ENCODE measurements at regions not wholly inside any gene's neighbourhood (a gene's known extent, or its start where the extent isn't known, plus 50 kb on each side); places are given as distances from the start of the nearest gene placed in this dataset.

DNA sequence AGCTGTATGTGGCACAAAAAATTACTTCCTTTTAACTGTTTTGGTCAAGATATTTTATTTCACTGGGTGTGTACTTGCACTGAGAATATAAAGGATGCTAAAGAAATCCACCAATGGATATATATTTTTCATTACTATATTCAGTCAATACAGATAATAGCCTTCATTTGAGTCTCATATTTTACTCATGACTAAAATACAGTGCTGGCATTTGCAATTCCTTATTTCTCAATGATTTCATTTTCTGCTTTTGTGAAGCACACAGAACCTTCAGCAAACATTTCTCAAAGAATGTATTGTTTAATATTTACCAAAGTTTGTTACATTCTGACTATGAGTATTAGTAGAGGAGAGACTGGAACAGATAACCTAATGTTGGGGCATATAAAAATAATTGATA, 93.2 kb upstream of the SOX5 start:
- no TSS peak for BruUV-seq (replicated peaks)
- dilution Hi-C loops (cut with MboI; ENCODE audit: extremely low pct_ligation_motif_present, low sequenced_read_pairs) = no loop called here
- intact Hi-C loops (cut with micrococcal nuclease) = loop anchor here (10.0 kb wide), 1 partner anchor 302 kb away; no protein-coding TSS in a partner anchor
- Histone ChIP-seq H3K4me3 (replicated peaks in 1 of 3; ENCODE audit: insufficient read depth in 1 of 3, low read depth in 1 of 3, low read length in 3 of 3) (no peak overlapping the region), H3K4me1 (ENCODE audit: control insufficient read depth, extremely low read depth, insufficient read depth, low read length) (peaks cover 23% of the 10 kb centered on the region), H3K9ac (replicated peaks; ENCODE audit: extremely low read depth, insufficient read depth, low read length) (no peak overlapping the region), H3K9me1 (replicated peaks; ENCODE audit: control insufficient read depth, extremely low read depth, insufficient read depth, low read length) (no peaks in the 10 kb centered on the region), H4K20me1 (replicated peaks; ENCODE audit: control insufficient read depth, extremely low read depth, insufficient read depth, low read length) (no peaks in the 10 kb centered on the region), H3K9me3 (replicated peaks; ENCODE audit: control insufficient read depth, insufficient read depth, low read length) (no peaks in the 10 kb centered on the region), H3K27ac (ENCODE audit: insufficient read depth, low read depth, low read length) (no peak overlapping the region), H2AFZ (ENCODE audit: low read depth, low read length) (no peak overlapping the region), H3K36me3 (ENCODE audit: control insufficient read depth in 2 of 2, extremely low read depth in 1 of 2, insufficient read depth in 2 of 2, low read length in 2 of 2) (no peaks in the 10 kb centered on the region), H3K79me2 (ENCODE audit: control insufficient read depth, insufficient read depth, low read length) (no peaks in the 10 kb centered on the region), H3K4me2 (ENCODE audit: insufficient read depth, low read length) (no peak overlapping the region), H3K27me3 (ENCODE audit: control insufficient read depth in 2 of 2, insufficient read depth in 2 of 2, low read length in 2 of 2) (peaks cover 2 to 15% of the 10 kb centered on the region in 2 experiments)
- ChIA-PET CTCF (no interaction called here), POLR2A (no interaction called here)
- no peak for DNase-seq (ENCODE audit: low read depth, low spot score)
- TF ChIP-seq JUN (IDR thresholded peaks at IDR 0.05; ENCODE audit: borderline replicate concordance, insufficient read depth, insufficient read length, low read depth) = no peak
- no peak for TF ChIP-seq MYC (IDR thresholded peaks at IDR 0.05; ENCODE audit: low read depth, low read length)
- TF ChIP-seq POLR2AphosphoS5 (IDR thresholded peaks at IDR 0.05; ENCODE audit: insufficient read depth, low read depth, low read length) = no peak
- TF ChIP-seq EZH2 (IDR thresholded peaks at IDR 0.05; ENCODE audit: borderline replicate concordance, low read depth, low read length, severe bottlenecking) = no peak
- no peak for TF ChIP-seq GATA2 (IDR thresholded peaks at IDR 0.05; ENCODE audit: insufficient read depth, insufficient read length, low read depth, low read length)
- TF ChIP-seq, protein P1, sequence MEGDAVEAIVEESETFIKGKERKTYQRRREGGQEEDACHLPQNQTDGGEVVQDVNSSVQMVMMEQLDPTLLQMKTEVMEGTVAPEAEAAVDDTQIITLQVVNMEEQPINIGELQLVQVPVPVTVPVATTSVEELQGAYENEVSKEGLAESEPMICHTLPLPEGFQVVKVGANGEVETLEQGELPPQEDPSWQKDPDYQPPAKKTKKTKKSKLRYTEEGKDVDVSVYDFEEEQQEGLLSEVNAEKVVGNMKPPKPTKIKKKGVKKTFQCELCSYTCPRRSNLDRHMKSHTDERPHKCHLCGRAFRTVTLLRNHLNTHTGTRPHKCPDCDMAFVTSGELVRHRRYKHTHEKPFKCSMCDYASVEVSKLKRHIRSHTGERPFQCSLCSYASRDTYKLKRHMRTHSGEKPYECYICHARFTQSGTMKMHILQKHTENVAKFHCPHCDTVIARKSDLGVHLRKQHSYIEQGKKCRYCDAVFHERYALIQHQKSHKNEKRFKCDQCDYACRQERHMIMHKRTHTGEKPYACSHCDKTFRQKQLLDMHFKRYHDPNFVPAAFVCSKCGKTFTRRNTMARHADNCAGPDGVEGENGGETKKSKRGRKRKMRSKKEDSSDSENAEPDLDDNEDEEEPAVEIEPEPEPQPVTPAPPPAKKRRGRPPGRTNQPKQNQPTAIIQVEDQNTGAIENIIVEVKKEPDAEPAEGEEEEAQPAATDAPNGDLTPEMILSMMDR (IDR thresholded peaks at IDR 0.05; ENCODE audit: extremely low read depth in 1 of 2, insufficient read depth in 1 of 2, low read depth in 1 of 2, low read length in 2 of 2) = no peak
- no peak for TF ChIP-seq FOS (IDR thresholded peaks at IDR 0.05; ENCODE audit: borderline replicate concordance, insufficient read depth, low read length)
- TF ChIP-seq POLR2A (IDR thresholded peaks at IDR 0.05; ENCODE audit: low read depth, low read length) = no peak
- TF ChIP-seq, protein P2, sequence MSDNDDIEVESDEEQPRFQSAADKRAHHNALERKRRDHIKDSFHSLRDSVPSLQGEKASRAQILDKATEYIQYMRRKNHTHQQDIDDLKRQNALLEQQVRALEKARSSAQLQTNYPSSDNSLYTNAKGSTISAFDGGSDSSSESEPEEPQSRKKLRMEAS (IDR thresholded peaks at IDR 0.05; ENCODE audit: insufficient read depth, insufficient read length) = no peak
- FAIRE-seq = no peak
